ENCODE measurements at regions not wholly inside any gene's neighbourhood (a gene's known extent, or its start where the extent isn't known, plus 50 kb on each side); places are given as distances from the start of the nearest gene placed in this dataset.

DNA sequence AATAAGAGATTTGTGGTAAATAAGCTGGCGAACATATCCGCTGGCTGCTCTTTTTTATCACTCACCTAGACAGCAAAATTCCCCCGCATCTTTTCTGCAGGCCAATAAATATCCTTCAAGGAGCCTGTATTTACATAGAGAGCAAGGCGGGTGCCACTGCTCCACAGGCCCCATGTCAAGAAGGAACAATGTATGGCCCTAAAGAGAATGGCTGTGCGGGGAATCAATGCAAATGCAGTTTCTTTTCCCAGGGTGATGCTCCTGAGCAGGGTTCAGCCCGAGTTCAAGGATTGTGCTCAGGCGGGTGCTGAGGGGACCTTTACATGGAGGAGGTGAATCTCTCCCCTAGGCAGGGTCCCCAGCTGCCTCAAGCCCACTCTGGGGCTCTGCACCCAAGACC is 494.2 kb upstream of the ZMIZ1 start:
- no peak for DNase-seq

DNA sequence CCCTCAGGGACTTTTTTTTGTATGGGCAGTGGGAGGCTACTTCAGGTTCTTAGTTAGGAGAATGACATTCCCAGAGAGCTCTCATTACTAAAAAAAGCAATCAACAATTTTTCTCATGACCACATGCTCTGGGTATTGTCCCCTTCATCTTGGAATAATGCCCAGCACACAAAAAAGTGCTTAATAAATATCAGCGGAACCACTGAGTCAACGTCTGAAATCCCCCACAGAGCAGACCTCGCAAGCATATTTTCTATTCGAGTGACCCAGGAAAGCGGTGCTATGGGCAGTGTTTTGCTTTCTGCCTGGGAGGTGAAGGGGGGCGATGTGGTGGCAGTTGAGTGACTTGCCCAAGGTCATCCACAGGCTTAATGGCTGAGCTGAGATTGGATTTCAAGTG is 493.4 kb upstream of the ZMIZ1 start:
- DNase-seq, result no peak

DNA sequence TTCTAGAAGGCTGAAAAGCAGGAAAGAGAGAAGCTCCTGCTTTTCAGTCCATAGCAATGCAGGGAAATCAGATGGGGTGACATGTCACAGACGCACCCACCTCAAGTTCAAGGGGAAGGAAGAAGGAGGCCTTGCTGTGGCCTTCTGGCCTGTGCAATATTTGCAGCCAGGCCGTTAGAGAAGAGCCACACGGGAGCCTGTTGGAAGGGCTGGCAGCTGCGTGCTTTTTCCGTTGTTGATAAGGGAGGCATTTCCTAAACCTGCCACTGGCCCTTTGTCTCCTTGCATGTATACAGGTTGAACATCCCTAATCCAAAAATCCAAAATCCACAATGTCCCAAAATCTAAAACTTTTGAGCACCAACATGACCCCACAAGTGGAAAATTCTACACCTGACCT is 492.5 kb upstream of the ZMIZ1 start:
- DNase-seq, result no peak

- no peak for DNase-seq
Observed at GRCh38 chr10:78577712-78578111, 491.1 kb upstream of the ZMIZ1 start.

DNA sequence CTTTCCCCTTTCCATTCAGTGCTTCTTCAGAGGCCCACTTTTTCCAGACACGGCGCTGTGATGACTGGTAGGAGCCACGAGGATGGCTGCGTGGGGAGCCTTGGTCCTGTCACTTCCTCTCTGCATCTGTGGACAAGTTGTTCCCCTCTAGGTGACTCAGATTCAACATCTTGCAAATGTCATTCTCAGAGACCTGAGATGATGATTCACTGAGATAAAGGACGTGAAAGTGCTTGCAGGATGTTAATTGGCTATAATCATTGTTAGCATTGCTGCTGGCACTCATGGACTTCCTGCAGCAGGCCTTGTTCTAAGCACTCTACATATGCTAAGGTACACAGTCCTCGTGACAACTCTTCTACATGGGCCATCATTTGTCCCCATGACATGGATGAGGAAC is 489.8 kb upstream of the ZMIZ1 start:
- no peak for DNase-seq

GRCh38 chr10:78579576-78579975 is 489.2 kb upstream of the ZMIZ1 start:
- no peak for DNase-seq

DNA sequence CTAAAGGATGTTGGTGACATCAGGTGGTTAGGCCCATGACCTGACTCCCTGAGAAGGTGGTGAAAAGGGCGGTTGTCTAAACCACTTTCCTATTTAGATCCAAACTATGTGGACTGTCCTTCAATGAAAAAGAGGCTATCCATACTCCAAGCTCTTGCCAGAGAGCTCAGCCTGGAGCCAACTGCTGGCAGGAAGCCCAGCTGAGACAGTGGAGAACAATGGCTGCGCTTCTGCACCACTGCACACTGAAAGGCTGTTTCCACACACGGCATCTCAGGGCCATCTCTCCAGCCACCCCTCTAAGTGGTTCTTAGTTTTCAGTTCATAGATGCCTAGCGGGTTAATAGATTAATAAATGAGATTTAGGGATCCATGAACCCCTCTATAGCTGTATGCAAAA is 488.8 kb upstream of the ZMIZ1 start:
- peak; percentile 87 for DNase-seq

GRCh38 chr10:78581133-78581694 is 487.6 kb upstream of the ZMIZ1 start:
- no peak for DNase-seq

- no peak for DNase-seq
Observed at GRCh38 chr10:78582540-78582939, 486.2 kb upstream of the ZMIZ1 start.

GRCh38 chr10:78584266-78584665 is 484.5 kb upstream of the ZMIZ1 start:
- DNase-seq, result no peak

- no peak for DNase-seq
Observed at GRCh38 chr10:78584681-78585080, 484.1 kb upstream of the ZMIZ1 start.

DNA sequence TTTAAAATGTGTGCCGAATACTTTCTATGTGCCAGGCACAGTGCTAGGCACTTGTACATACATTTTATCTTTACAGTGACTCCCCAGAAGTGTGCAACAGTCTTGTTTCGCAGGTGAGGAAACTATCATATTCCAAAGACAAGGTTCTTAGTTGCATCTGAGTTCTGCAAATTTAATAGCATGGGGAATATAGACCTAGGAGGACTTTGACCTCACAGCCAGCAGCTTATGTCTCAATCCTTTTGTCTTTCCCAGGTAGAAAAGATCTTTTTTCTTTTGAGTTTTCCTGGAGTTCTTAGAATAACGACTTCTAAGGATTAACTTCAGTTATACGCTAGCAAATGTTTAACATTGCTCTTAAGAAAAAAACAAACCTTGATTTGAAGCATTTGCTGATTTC is 482.8 kb upstream of the ZMIZ1 start:
- no peak for DNase-seq

DNA sequence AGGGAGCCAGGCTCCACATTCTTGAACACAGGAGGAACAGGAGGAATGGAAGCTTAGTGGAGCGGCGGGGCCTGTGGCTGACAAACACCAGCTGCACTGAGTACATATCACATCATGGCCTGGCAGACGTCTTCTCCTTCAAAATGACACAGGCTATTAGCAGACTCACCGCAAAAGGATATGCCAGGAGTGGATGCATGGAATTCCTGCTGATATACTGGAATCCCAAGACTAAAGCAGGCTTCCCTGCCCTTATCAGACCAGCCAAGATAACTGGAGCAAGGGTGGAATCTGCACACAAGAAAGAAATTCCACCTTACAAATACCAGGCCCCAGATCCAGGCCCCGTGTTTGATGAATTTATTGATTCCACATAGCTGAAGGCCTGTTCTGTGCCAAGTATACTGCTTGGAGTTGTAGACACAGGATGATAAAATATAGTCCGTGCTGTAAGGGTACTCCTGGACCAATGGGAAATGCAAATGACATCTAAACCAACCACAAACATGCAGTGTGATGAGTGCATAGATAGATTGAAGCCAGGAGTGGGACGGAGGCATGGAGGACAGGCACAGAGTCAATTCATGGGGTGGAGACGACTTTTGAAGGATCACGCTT is 480.5 kb upstream of the ZMIZ1 start:
- no peak for DNase-seq

- DNase-seq, result no peak
Observed at GRCh38 chr10:78589687-78590086, 479.1 kb upstream of the ZMIZ1 start.

DNA sequence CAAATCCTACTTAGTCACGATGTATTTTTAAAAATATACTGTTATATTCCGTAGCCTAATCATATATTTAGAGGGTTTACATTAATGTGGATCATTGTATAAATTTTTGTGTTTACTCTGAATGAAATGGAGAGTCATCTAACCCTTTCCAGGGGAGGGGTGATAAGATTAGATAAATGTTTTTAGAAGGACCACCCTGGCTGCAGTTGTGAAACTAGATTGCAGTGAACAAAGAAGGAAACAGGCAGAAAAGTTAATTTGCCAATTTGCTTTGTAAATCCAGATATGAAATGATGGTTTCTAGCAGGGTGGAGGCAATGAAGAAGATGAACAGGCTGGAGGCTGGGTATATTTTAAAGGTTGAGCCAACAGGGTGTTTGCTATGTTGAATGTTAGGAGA is 477.7 kb upstream of the ZMIZ1 start:
- no peak for DNase-seq

DNA sequence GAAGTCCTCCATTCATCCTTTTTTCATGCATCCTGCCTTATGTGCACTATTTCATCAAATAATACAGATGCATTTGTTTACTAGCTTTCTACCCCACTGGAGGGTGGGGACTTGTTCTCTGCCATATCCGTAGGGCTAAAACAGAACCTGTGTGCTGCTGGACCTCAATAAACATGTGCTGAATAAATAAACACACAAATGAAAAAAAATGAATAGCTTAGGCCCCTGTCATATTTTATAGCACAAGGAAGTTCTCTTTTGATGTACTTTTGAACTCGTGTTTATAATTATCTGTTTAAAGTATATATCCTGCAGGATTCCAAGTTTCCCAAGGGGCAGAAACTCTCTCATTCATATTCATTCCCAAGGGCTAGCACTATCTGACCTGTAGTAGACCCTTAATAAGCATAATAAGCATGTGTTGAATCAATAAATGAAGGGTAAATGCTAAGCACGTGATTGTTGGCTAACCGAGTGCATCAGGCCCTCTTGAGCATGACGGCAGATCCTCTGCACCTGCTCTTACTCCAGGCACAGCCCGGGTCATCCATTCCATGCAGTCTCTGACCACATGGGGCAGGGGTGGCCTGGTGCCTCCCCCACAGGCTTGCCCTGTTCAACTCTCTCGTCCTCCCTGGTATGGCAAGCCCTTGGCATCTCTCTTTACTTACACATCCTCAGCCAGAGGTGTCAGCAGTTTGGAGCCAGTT is 474.1 kb upstream of the ZMIZ1 start:
- no peak for DNase-seq

- no peak for DNase-seq
Observed at GRCh38 chr10:78595269-78595619, 473.5 kb upstream of the ZMIZ1 start.

- no peak for DNase-seq
Observed at GRCh38 chr10:78596556-78596955, 472.2 kb upstream of the ZMIZ1 start.

DNA sequence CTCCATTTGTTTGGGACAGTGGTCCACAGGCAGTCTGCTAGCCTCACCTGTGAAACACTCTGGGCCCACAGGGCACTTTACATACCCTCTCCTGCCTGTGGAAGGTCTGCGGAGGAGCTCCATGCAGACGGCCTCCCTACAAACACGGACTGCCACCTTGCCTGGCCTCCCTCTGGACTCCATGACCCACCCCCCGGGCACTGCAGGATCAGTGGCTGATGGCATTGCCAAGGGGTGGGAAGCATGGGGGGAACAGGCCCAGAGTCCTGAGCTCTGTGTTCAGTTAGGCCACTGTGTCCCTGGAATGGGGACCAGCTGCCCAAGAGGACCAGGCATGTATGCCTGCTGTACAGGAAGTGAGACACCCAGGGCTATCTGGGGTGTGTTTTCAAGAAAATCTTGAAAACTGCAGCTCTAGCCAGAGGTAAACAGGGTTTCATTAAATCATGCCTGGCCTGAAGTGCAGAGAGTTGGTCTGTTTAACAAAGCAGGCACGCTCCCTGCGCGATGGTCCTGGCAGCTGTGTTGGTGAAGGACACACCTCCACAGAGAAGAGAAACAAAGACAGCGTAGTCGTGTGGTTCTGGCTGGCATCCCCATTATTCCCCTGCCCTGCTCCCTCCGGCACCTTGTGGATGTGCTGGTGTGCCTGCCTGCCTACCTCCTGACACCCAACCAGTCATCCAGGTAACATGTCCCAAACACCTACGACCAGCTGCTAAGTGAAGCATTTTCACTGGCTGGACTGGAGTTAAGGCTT is 470.8 kb upstream of the ZMIZ1 start:
- DNase-seq, result no peak

- no peak for DNase-seq
Observed at GRCh38 chr10:78599122-78599853, 469.5 kb upstream of the ZMIZ1 start.

DNA sequence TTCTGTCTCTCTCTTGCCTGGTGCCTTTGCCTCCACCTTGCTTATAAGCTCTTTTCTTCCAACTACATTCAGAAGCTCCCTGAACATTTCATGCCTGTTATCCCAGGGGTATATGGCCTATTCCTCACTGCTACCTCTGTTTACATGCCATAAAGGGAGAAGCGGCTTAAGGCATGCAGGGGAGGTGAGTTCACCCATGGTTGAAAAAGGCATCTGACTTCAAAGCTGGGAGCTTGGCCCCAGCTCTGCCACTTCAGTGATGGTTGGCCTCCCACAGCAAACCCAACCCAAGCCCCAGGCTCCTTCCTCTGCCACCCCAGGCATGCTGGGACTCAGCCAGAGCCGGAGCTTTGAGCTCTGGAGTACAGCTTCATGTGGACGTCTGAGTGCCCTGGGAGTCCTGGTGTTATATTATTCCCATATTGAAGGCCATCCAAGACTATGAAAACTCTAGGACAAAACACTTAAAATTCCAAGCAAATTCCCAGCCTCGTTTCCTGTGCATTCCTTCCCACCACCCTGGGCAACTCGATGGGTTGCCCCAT is 468.6 kb upstream of the ZMIZ1 start:
- no peak for DNase-seq

GRCh38 chr10:78600740-78601139 is 468.0 kb upstream of the ZMIZ1 start:
- no peak for DNase-seq
